Kidney epithelial cell (primary cell): ENCODE measurements at regions not wholly inside any gene's neighbourhood (a gene's known extent, or its start where the extent isn't known, plus 50 kb on each side); places are given as distances from the start of the nearest gene placed in this dataset.
A peak's percentile ranks its signal among the peaks of the same experiment; 100 is the strongest.

Source experiments
- DNase-seq: peaks from one replicate; pipeline ENCODE4 v3.0.0-alpha.2; 2010; ENCODE audit warnings: low read depth
- H3K27me3 ChIP-seq: 2 replicates; pipeline ENCODE4 v1.6.0; 2011; ENCODE audit warnings: low read length; ENCODE audit not compliant: control insufficient read depth, insufficient read depth
- H3K36me3 ChIP-seq: 2 replicates; pipeline ENCODE4 v1.5.1; 2011; ENCODE audit warnings: low read length; ENCODE audit not compliant: control insufficient read depth, insufficient read depth
- H3K4me3 ChIP-seq: 2 replicates; pipeline ENCODE4 v1.5.1; 2011; ENCODE audit warnings: low read depth, mild to moderate bottlenecking, control low read depth, low read length
- CTCF ChIP-seq: IDR thresholded peaks from 2 replicates; pipeline ENCODE4 v1.5.1; 2011; ENCODE audit warnings: mild to moderate bottlenecking, moderate library complexity, low read length, control low read depth, inconsistent platforms; ENCODE audit not compliant: insufficient read depth, poor library complexity, severe bottlenecking

- Histone ChIP-seq H3K27me3 (no peaks in the 10 kb centered on the region), H3K4me3 (no peak overlapping the region), H3K36me3 (no peaks in the 10 kb centered on the region)
- DNase-seq = no peak
- TF ChIP-seq CTCF = no peak
Measured at GRCh38 chr7:19852192-19852591, 78.8 kb upstream of the TMEM196 start.

GRCh38 chr7:19851504-19851903 lies 78.1 kb upstream of the TMEM196 start:
- H3K4me3 ChIP-seq = no peak overlapping the region
- no peaks in the 10 kb centered on the region for H3K36me3 ChIP-seq
- DNase-seq = no peak
- no peaks in the 10 kb centered on the region for H3K27me3 ChIP-seq
- TF ChIP-seq CTCF = no peak

GRCh38 chr7:19834566-19834965 lies 61.1 kb upstream of the TMEM196 start:
- no peak for TF ChIP-seq CTCF
- no peaks in the 10 kb centered on the region for H3K27me3 ChIP-seq
- H3K4me3 ChIP-seq = no peak overlapping the region
- H3K36me3 ChIP-seq = no peaks in the 10 kb centered on the region
- peak; percentile 32 for DNase-seq

GRCh38 chr7:19830604-19831003 lies 57.2 kb upstream of the TMEM196 start:
- H3K27me3 ChIP-seq = no peaks in the 10 kb centered on the region
- DNase-seq = no peak
- H3K4me3 ChIP-seq = no peak overlapping the region
- no peak for TF ChIP-seq CTCF
- H3K36me3 ChIP-seq = no peaks in the 10 kb centered on the region
